ENCODE measurements at regions not wholly inside any gene's neighbourhood (a gene's known extent, or its start where the extent isn't known, plus 50 kb on each side); places are given as distances from the start of the nearest gene placed in this dataset.

DNA sequence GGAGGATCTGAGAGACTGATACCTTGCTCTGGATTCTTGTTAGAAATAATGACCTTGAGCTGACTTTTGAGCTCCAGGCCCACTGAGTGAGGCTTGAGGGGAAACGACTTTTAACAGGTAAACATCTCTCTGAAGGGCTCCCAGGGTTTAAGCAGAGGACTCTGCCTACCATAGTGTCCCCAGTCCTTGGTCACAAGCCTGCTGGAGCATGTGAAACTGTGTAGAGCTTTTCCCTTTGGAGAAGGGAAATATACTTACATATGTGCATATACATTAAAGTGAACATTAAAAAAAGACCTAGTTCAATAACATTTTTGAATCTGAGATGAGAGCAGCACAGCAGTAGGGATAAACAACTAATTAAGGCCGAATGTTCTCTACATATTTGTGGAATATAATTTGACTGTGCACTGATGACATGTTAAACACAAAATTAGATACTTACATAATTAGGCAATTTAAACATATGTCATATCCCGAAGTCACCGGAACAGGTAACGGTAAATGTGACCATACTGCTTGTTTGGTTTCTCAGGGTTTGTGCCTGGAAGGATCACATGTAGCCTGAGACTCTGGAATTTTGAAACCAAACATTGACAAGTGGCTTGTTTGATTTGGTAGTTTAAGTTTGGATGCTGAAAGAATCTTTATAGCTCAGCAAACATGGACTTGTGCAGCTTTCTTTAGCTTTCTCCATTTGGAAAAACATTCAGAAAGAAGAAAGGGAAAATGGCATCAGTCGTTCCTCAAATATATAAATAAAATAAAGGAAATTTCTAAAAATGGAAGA is 266.1 kb upstream of the C2CD4B start:
- no peak overlapping the region for H3K4me3 ChIP-seq (ENCODE audit: low read depth, low read length)
- POLR2A ChIA-PET: no interaction called here
- TF ChIP-seq, protein P1, sequence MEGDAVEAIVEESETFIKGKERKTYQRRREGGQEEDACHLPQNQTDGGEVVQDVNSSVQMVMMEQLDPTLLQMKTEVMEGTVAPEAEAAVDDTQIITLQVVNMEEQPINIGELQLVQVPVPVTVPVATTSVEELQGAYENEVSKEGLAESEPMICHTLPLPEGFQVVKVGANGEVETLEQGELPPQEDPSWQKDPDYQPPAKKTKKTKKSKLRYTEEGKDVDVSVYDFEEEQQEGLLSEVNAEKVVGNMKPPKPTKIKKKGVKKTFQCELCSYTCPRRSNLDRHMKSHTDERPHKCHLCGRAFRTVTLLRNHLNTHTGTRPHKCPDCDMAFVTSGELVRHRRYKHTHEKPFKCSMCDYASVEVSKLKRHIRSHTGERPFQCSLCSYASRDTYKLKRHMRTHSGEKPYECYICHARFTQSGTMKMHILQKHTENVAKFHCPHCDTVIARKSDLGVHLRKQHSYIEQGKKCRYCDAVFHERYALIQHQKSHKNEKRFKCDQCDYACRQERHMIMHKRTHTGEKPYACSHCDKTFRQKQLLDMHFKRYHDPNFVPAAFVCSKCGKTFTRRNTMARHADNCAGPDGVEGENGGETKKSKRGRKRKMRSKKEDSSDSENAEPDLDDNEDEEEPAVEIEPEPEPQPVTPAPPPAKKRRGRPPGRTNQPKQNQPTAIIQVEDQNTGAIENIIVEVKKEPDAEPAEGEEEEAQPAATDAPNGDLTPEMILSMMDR (IDR thresholded peaks at IDR 0.05; ENCODE audit: insufficient read depth, low read length, missing control alignments): no peak
- CTCF ChIA-PET: interaction anchor here (1.3 to 1.6 kb wide), 3 partner anchors 13 to 39 kb away, joined by 3 to 7 read pairs (median 4); no protein-coding TSS in a partner anchor
- DNase-seq (ENCODE audit: low read depth, low spot score): no peak

- ChIA-PET CTCF (interaction anchor here (1.3 kb wide), 1 partner anchor 40 kb away, joined by 3 read pairs; no protein-coding TSS in a partner anchor), POLR2A (no interaction called here)
- TF ChIP-seq, protein P1 (IDR thresholded peaks at IDR 0.05; ENCODE audit: insufficient read depth, low read length, missing control alignments): no peak
- no peak for DNase-seq (ENCODE audit: low read depth, low spot score)
- H3K4me3 ChIP-seq (ENCODE audit: low read depth, low read length): no peak overlapping the region
Observed at GRCh38 chr15:62431817-62432216, 266.7 kb upstream of the C2CD4B start.

DNA sequence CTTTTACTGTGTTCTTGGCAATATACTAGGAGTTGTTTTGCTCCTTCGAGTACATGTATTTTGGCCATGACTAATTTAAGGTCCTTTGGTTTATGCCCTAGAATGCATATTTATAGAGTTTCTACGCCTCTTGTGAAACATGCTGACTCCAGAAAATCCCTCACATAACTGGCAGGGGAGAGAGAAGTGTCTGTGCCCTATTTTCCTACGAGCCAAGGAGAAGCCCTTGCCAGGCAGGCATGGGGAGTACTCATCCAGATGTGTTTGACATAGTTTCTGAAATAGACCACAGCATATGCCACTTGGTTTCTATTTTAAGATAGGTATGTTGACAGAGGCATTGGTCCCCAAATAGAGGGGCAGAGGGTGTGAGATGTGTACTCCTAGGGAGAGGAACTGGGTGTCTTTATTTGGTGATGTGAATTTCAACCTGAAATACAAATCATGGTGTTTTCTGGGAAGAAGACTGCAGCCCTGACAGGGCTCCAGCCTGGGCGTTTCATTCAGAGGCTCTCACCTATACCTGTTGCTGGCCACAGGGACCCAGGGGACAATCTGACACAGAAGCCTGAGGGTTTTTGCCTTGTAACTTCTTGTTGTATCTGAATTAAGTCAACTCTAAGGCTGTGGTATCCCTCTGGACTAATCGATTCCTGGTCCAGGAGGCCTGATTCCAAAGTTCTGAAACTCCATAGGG is 267.8 kb upstream of the C2CD4B start:
- TF ChIP-seq, protein P1 (IDR thresholded peaks at IDR 0.05; ENCODE audit: insufficient read depth, low read length, missing control alignments): no peak
- ChIA-PET POLR2A (interaction anchor here (0.6 kb wide), 1 partner anchor 309 kb away, joined by 3 read pairs; no protein-coding TSS in a partner anchor), CTCF (no interaction called here)
- no peak for DNase-seq (ENCODE audit: low read depth, low spot score)
- H3K4me3 ChIP-seq (ENCODE audit: low read depth, low read length): no peak overlapping the region

GRCh38 chr15:62436235-62436634 is 271.1 kb upstream of the C2CD4B start:
- CTCF ChIA-PET: no interaction called here
- POLR2A ChIA-PET: no interaction called here
- no peak overlapping the region for H3K4me3 ChIP-seq (ENCODE audit: low read depth, low read length)
- no peak for DNase-seq (ENCODE audit: low read depth, low spot score)
- TF ChIP-seq, protein P1 (IDR thresholded peaks at IDR 0.05; ENCODE audit: insufficient read depth, low read length, missing control alignments): no peak

- TF ChIP-seq, protein P1 (IDR thresholded peaks at IDR 0.05; ENCODE audit: insufficient read depth, low read length, missing control alignments): no peak
- ChIA-PET CTCF (no interaction called here), POLR2A (no interaction called here)
- DNase-seq (ENCODE audit: low read depth, low spot score): no peak
- H3K4me3 ChIP-seq (ENCODE audit: low read depth, low read length): no peak overlapping the region
Observed at GRCh38 chr15:62437753-62438152, 272.7 kb upstream of the C2CD4B start.

GRCh38 chr15:62439543-62440016 is 274.5 kb upstream of the C2CD4B start:
- ChIA-PET CTCF (no interaction called here), POLR2A (no interaction called here)
- no peak for DNase-seq (ENCODE audit: low read depth, low spot score)
- TF ChIP-seq, protein P1 (IDR thresholded peaks at IDR 0.05; ENCODE audit: insufficient read depth, low read length, missing control alignments): no peak
- H3K4me3 ChIP-seq (ENCODE audit: low read depth, low read length): no peak overlapping the region
